ENCODE measurements at regions not wholly inside any gene's neighbourhood (a gene's known extent, or its start where the extent isn't known, plus 50 kb on each side); places are given as distances from the start of the nearest gene placed in this dataset.
A peak's percentile ranks its signal among the peaks of the same experiment; 100 is the strongest.

DNA sequence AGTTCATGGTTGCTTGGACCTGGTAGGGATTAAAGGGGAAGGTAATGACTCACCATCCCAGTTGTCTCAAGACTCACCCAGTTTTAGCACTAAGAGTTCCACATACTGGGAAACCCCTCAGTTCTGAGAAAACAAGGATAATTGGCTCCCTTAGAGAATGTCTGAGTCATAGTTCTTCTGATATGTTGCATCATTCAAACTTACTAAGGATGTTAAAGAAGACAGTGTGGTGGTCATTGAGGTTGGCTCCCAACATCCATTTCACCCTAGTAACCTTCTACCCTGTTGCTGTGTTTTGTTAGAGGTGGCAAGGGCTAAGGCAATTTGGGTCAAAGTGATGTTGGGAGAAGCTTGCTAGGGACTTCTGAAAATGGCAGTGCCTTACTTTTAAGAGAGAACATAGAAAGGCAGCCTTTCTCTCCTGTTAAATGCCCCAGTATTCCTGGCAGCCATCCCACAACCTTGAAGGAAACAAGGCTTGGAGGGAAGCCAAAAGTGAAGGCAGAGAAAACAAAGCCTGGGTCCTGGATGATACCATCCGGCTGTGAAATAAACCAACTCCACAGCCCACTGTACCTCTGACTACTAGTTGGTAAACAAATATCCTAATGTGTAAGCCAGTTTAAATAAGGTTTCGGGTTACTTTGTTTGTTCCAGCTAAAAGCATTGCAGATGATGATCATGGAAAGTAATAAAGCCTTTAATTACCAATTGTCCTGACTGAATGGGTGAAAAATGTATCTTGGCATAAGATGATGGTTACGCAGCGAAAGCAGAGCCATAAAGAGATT lies 80.4 kb upstream of the ADAMTSL1 start (continued):
- TF ChIP-seq JUN (IDR thresholded peaks at IDR 0.05) = peak; percentile 35 to 72; a peak in 3 of 5 replicates

DNA sequence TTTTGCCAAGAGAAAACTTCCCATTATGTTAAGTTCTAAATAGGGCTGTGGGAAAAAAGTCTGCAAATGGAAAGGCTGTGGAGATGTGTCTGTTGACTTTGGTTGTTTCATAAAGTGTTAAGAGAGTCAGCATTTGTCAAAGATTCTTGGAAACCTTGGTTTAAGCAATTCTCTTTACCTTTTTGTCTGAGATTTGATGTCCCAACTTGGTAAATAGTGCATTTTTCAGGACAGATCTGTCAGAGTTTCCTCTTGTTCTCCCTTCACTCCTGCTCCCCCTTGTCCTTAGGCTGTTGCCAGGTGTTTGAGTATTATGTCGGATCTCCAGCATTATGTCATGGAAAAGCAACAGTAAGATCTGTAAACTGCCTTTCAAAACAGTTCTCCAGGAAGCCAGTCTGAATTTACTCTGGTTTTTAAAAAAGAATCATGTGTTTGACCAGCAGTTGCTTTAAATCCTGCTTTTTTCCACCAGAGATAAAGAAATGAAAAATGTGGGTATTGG lies 79.1 kb upstream of the ADAMTSL1 start:
- no peak for TF ChIP-seq KDM1A (IDR thresholded peaks at IDR 0.05; ENCODE audit: low read depth)
- TF ChIP-seq MYC (IDR thresholded peaks at IDR 0.05; ENCODE audit: borderline replicate concordance, low read length) = no peak
- no peak for TF ChIP-seq HEYL (CRISPR knock-in tag; IDR thresholded peaks at IDR 0.05)
- no peak for TF ChIP-seq MAFK (IDR thresholded peaks at IDR 0.05; ENCODE audit: partially characterized antibody)
- no peak for TF ChIP-seq RFX5 (IDR thresholded peaks at IDR 0.05)
- TF ChIP-seq, protein P1, sequence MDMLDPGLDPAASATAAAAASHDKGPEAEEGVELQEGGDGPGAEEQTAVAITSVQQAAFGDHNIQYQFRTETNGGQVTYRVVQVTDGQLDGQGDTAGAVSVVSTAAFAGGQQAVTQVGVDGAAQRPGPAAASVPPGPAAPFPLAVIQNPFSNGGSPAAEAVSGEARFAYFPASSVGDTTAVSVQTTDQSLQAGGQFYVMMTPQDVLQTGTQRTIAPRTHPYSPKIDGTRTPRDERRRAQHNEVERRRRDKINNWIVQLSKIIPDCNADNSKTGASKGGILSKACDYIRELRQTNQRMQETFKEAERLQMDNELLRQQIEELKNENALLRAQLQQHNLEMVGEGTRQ (IDR thresholded peaks at IDR 0.05) = no peak
- CTCF ChIA-PET = interaction anchor here (0.7 to 1.6 kb wide), 5 partner anchors 48 to 187 kb away, joined by 3 to 11 read pairs (median 4); no protein-coding TSS in a partner anchor
- Histone ChIP-seq H3K9me3 (no peaks in the 10 kb centered on the region), H3K4me2 (no peak overlapping the region), H3K27ac (no peak overlapping the region; a peak in 1 of 6 replicates), H3K4me1 (peaks cover 21% of the 10 kb centered on the region; the same call in 2 of the 3 replicates), H3K4me3 (no peak overlapping the region)
- FAIRE-seq = no peak
- no peak for DNase-seq (ENCODE audit: low read depth in 1 of 2, low spot score in 1 of 2)
- POLR2A ChIA-PET = no interaction called here
- ATAC-seq = no peak
- WGBS (ENCODE audit: missing lambda C conversion rate) = 16% methylated on average over 1 of the region's 1 CpG

DNA sequence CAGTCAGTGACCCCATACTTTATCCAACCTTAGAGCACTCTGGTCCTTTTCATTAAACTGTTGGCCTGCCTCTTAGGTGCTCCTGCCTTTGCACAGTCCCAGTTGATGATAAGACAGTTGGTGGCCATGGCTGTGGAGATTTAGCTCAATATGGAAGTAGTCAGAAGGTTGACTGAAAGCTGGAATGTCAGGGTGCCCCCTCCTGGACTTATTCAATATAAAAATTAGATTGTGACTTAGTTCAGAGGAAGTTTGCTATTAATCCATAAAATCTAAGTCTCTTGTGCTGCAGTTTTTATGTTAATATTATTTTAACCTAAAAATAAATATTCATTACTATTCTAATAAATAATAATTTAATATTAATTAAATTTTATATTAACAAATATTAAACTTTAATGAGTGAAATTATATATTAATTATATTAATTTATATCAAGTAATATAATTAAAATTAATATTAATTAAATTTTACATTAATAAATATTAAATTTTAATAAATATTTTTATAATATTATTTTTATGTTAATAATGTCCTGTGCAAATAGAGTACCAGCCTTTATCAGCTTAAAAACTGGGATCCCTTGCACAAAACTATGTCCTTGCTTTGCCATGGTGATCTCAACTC lies 77.7 kb upstream of the ADAMTSL1 start:
- ATAC-seq = peak in 1 of 2 experiments; percentile 28; a peak in 1 of 6 replicates
- H3K9me3 ChIP-seq = no peaks in the 10 kb centered on the region
- peak in 1 of 2 experiments; percentile 24 for DNase-seq (ENCODE audit: low read depth in 1 of 2, low spot score in 1 of 2)
- no peak for FAIRE-seq
- CTCF ChIA-PET = interaction anchor here (1.2 to 1.6 kb wide), 2 partner anchors 46 to 141 kb away, joined by 4 to 11 read pairs; no protein-coding TSS in a partner anchor
- POLR2A ChIA-PET = no interaction called here
- H3K4me3 ChIP-seq = no peak overlapping the region
- H3K4me1 ChIP-seq = peaks cover 21% of the 10 kb centered on the region; the same call in 2 of the 3 replicates
- TF ChIP-seq RARB (CRISPR knock-in tag; IDR thresholded peaks at IDR 0.05) = no peak
- no peak for TF ChIP-seq CBX2 (IDR thresholded peaks at IDR 0.05; ENCODE audit: borderline replicate concordance, low read depth)
- TF ChIP-seq RAD21 (conservative IDR thresholded peaks at IDR 0.05 in 1 of 2, IDR thresholded peaks at IDR 0.05 in 1 of 2) = peak; percentile 23 to 47; a peak in 3 of 5 replicates
- peak; percentile 25; the same call in 1 of the 3 replicates for TF ChIP-seq SMC3 (IDR thresholded peaks at IDR 0.05)
- H3K4me2 ChIP-seq = no peak overlapping the region
- no peak overlapping the region for H3K27ac ChIP-seq

DNA sequence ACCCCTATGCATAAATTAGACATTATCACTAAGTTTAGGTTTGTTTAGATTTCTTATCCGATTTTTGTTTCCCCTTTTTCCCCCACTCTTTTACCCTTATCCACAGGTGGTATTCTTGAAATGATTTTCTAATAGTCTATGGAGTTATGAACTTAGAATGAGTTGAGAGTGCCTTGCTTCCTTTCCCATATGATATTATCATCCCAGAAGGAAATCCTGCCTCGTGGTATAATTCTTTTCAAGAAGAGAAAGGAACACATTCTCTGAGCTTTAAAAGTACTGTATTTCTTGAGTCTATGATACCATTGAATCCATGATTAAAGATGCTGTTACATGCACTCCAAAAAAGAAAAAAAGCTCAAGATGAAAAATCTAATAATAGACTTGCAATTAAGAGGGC lies 76.9 kb upstream of the ADAMTSL1 start:
- ATAC-seq (no peak), DNase-seq (ENCODE audit: low read depth in 1 of 2, low spot score in 1 of 2) (no peak), FAIRE-seq (no peak)
- Histone ChIP-seq H3K27ac (no peak overlapping the region), H3K4me1 (peaks cover 21% of the 10 kb centered on the region; the same call in 2 of the 3 replicates), H3K4me3 (no peak overlapping the region), H3K4me2 (no peak overlapping the region), H3K9me3 (no peaks in the 10 kb centered on the region)
- CTCF ChIA-PET = interaction anchor here (0.9 to 1.4 kb wide), 2 partner anchors 24 to 142 kb away, joined by 3 read pairs; no protein-coding TSS in a partner anchor
- WGBS (ENCODE audit: missing lambda C conversion rate) = 5% methylated on average over 2 of the region's 2 CpGs
- TF ChIP-seq FOXS1 (CRISPR knock-in tag; IDR thresholded peaks at IDR 0.05) (no peak), PHF8 (IDR thresholded peaks at IDR 0.05; ENCODE audit: borderline replicate concordance, low read depth) (no peak)
- POLR2A ChIA-PET = no interaction called here

DNA sequence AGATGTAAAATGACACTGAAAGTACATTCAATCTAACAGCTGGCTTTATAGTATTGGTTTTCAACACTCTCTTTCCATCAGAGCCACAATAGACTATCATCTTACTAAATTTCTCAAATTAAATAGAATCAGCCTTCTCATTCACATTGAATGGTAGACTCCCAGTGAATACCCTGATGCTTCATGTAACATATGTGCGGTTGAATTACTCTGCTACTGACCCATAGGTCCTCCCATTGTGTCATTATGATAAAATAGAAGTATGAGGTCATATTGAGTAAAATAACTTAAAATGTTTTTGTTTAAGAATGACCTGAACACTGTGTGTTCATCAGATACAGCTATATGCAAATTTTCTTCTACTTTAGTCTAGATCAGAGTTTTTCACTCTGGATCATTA lies 75.9 kb upstream of the ADAMTSL1 start:
- H3K27ac ChIP-seq = no peak overlapping the region
- H3K4me3 ChIP-seq = no peak overlapping the region
- H3K4me1 ChIP-seq = peaks cover 13% of the 10 kb centered on the region; the same call in 2 of the 3 replicates
- H3K9me3 ChIP-seq = no peaks in the 10 kb centered on the region
- H3K4me2 ChIP-seq = no peak overlapping the region
- ATAC-seq = no peak
- no peak for TF ChIP-seq MYC (IDR thresholded peaks at IDR 0.05; ENCODE audit: borderline replicate concordance, low read length)
- TF ChIP-seq RARB (CRISPR knock-in tag; IDR thresholded peaks at IDR 0.05) = no peak
- no peak for TF ChIP-seq JUN (IDR thresholded peaks at IDR 0.05)
- TF ChIP-seq, protein P2, sequence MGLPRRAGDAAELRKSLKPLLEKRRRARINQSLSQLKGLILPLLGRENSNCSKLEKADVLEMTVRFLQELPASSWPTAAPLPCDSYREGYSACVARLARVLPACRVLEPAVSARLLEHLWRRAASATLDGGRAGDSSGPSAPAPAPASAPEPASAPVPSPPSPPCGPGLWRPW (IDR thresholded peaks at IDR 0.05) = no peak
- TF ChIP-seq POLR2A (IDR thresholded peaks at IDR 0.05; ENCODE audit: low read length) = no peak
- TF ChIP-seq, protein P3, sequence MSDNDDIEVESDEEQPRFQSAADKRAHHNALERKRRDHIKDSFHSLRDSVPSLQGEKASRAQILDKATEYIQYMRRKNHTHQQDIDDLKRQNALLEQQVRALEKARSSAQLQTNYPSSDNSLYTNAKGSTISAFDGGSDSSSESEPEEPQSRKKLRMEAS (IDR thresholded peaks at IDR 0.05) = no peak
- no peak for TF ChIP-seq HOXB5 (CRISPR knock-in tag; IDR thresholded peaks at IDR 0.05)
- no peak for TF ChIP-seq RFX5 (IDR thresholded peaks at IDR 0.05)
- no peak for TF ChIP-seq ESRRA (IDR thresholded peaks at IDR 0.05; ENCODE audit: borderline replicate concordance, low read length)
- no peak for TF ChIP-seq CBX8 (IDR thresholded peaks at IDR 0.05)
- no peak for TF ChIP-seq HEYL (CRISPR knock-in tag; IDR thresholded peaks at IDR 0.05)
- TF ChIP-seq, protein P4, sequence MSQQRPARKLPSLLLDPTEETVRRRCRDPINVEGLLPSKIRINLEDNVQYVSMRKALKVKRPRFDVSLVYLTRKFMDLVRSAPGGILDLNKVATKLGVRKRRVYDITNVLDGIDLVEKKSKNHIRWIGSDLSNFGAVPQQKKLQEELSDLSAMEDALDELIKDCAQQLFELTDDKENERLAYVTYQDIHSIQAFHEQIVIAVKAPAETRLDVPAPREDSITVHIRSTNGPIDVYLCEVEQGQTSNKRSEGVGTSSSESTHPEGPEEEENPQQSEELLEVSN (IDR thresholded peaks at IDR 0.05; ENCODE audit: borderline replicate concordance, low read depth) = no peak
- no peak for TF ChIP-seq POLR2AphosphoS2 (conservative IDR thresholded peaks at IDR 0.05; ENCODE audit: low read length)
- TF ChIP-seq SMC3 (IDR thresholded peaks at IDR 0.05) = no peak
- no peak for TF ChIP-seq RCOR1 (IDR thresholded peaks at IDR 0.05; ENCODE audit: low read depth, low read length)
- TF ChIP-seq GATA3 (IDR thresholded peaks at IDR 0.05; ENCODE audit: borderline replicate concordance) = no peak
- ChIA-PET CTCF (interaction anchor here (1.4 kb wide), 1 partner anchor 143 kb away, joined by 3 read pairs; no protein-coding TSS in a partner anchor), POLR2A (no interaction called here)
- no peak for FAIRE-seq
- DNase-seq (ENCODE audit: low read depth in 1 of 2, low spot score in 1 of 2) = no peak
- 68% methylated on average over 1 of the region's 1 CpG for WGBS (ENCODE audit: missing lambda C conversion rate)

All from A549 (cell line).